ENCODE measurements at regions not wholly inside any gene's neighbourhood (a gene's known extent, or its start where the extent isn't known, plus 50 kb on each side); places are given as distances from the start of the nearest gene placed in this dataset.

DNA sequence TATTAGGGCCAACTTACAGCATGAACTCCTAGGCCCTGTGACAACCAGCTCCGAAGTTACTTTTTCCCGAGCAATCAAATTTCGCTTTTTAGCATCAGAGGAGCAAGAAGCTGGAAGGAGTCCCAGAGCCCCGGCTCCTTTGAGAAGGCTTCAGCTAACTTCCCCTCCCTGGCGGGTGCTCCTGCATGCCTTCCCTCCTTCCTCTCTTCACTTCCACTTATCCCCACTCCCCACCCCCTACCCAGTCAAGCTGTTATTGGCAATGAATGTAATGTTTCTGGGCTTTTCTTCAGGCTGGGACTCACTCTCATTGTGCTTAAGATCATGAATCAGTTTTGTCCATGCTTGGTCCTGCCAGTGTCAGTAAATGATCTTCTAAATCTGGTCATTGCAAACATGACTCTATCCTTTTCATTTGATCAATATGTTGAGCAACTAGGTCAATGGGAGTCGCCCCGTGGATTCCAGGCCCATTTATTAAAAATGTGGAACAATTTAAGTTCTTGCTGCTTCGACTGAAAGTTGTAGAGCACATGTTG is 94.5 kb upstream of the TSPAN2 start:
- TF ChIP-seq, protein P1, sequence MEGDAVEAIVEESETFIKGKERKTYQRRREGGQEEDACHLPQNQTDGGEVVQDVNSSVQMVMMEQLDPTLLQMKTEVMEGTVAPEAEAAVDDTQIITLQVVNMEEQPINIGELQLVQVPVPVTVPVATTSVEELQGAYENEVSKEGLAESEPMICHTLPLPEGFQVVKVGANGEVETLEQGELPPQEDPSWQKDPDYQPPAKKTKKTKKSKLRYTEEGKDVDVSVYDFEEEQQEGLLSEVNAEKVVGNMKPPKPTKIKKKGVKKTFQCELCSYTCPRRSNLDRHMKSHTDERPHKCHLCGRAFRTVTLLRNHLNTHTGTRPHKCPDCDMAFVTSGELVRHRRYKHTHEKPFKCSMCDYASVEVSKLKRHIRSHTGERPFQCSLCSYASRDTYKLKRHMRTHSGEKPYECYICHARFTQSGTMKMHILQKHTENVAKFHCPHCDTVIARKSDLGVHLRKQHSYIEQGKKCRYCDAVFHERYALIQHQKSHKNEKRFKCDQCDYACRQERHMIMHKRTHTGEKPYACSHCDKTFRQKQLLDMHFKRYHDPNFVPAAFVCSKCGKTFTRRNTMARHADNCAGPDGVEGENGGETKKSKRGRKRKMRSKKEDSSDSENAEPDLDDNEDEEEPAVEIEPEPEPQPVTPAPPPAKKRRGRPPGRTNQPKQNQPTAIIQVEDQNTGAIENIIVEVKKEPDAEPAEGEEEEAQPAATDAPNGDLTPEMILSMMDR (IDR thresholded peaks at IDR 0.05) = no peak
- TF ChIP-seq POLR2A (IDR thresholded peaks at IDR 0.05) = no peak
